ENCODE measurements at regions not wholly inside any gene's neighbourhood (a gene's known extent, or its start where the extent isn't known, plus 50 kb on each side); places are given as distances from the start of the nearest gene placed in this dataset.
A peak's percentile ranks its signal among the peaks of the same experiment; 100 is the strongest.

GRCh38 chr13:109857325-109857724 is 70.9 kb upstream of the IRS2 start:
- ATAC-seq: no peak
- intact Hi-C loops (cut with DNase I): no loop called here

DNA sequence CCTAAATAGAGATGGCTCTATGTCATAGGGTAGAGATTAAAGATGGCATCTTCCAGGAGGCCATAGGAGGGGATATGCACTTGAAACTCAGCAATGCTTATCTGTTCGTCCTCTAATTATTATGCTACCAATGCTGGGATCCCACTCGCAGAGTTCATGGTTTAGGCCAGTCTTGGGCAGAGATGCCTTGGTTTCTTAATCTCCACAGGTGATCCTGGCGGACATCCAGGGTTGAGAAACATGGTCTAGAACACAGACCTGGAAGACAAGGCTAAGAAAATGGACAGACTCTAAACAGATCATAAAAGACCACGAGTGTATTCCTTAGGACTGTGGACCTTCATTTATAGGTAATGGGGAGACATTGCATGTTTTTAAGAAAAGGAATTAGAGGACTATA is 70.0 kb upstream of the IRS2 start:
- WGBS, 2 donors: 66 to 70% methylated on average over 4 of the region's 4 CpGs
- FAIRE-seq (no peak), ATAC-seq (no peak), DNase-seq (no peak)
- Histone ChIP-seq H3K4me3 (no peak overlapping the region), H3K9me3 (no peaks in the 10 kb centered on the region), H3K4me1 (no peaks in the 10 kb centered on the region), H3K36me3 (no peaks in the 10 kb centered on the region), H3K27ac (no peak overlapping the region), H3K27me3 (no peaks in the 10 kb centered on the region)
- intact Hi-C loops (cut with DNase I): no loop called here
- TF ChIP-seq, protein P1, sequence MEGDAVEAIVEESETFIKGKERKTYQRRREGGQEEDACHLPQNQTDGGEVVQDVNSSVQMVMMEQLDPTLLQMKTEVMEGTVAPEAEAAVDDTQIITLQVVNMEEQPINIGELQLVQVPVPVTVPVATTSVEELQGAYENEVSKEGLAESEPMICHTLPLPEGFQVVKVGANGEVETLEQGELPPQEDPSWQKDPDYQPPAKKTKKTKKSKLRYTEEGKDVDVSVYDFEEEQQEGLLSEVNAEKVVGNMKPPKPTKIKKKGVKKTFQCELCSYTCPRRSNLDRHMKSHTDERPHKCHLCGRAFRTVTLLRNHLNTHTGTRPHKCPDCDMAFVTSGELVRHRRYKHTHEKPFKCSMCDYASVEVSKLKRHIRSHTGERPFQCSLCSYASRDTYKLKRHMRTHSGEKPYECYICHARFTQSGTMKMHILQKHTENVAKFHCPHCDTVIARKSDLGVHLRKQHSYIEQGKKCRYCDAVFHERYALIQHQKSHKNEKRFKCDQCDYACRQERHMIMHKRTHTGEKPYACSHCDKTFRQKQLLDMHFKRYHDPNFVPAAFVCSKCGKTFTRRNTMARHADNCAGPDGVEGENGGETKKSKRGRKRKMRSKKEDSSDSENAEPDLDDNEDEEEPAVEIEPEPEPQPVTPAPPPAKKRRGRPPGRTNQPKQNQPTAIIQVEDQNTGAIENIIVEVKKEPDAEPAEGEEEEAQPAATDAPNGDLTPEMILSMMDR (IDR thresholded peaks at IDR 0.05): no peak

More at GRCh38 chr13:109857325-109857724, 70.9 kb upstream of the IRS2 start:
- H3K27ac ChIP-seq: no peak overlapping the region
- TF ChIP-seq, protein P1 (IDR thresholded peaks at IDR 0.05): no peak
- WGBS, 2 donors: 67 to 74% methylated on average over 5 of the region's 5 CpGs
- H3K27me3 ChIP-seq: no peaks in the 10 kb centered on the region
- no peak for DNase-seq
- no peaks in the 10 kb centered on the region for H3K4me1 ChIP-seq
- H3K9me3 ChIP-seq: no peaks in the 10 kb centered on the region
- H3K36me3 ChIP-seq: no peaks in the 10 kb centered on the region
- no peak for FAIRE-seq
- H3K4me3 ChIP-seq: no peak overlapping the region

- H3K27ac ChIP-seq: no peak overlapping the region
- H3K9me3 ChIP-seq: no peaks in the 10 kb centered on the region
- peaks cover 0 to 2% (median 0%) of the 10 kb centered on the region in 4 donors for H3K27me3 ChIP-seq
- ATAC-seq (no peak), DNase-seq (no peak), FAIRE-seq (no peak)
- intact Hi-C loops (cut with DNase I): no loop called here
- H3K4me3 ChIP-seq: no peak overlapping the region
- WGBS, 2 donors: 72 to 75% methylated on average over 5 of the region's 5 CpGs
- no peaks in the 10 kb centered on the region for H3K4me1 ChIP-seq
- TF ChIP-seq, protein P1 (IDR thresholded peaks at IDR 0.05): no peak
- H3K36me3 ChIP-seq: no peaks in the 10 kb centered on the region
Observed at GRCh38 chr13:109853153-109853552, 66.8 kb upstream of the IRS2 start.

DNA sequence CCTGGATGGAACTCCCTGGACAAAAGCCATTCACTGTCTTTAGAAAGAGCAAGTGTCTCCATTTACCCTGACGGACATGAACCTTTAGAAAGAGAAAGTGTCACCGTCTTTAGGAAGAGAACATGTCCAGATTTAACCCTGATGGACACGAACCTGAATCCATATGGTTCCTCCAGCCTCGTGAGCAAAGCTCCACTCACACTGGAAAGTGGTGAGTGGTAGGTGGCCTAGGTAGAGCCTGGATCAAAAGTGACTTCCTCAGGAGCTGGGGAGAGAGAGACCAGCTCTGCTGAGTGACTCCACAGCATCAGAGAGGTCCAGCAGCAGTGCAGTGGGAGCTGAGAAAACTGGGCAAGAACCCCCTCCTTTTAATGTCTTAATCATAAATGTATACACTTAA is 59.8 kb upstream of the IRS2 start:
- TF ChIP-seq, protein P1 (IDR thresholded peaks at IDR 0.05): no peak
- FAIRE-seq (no peak), DNase-seq (no peak), ATAC-seq (no peak)
- H3K4me1 ChIP-seq: no peaks in the 10 kb centered on the region
- 69 to 77% methylated on average over 4 of the region's 4 CpGs for WGBS, 2 donors
- H3K4me3 ChIP-seq: no peak overlapping the region
- no peaks in the 10 kb centered on the region for H3K36me3 ChIP-seq
- intact Hi-C loops (cut with DNase I): no loop called here
- no peak overlapping the region for H3K27ac ChIP-seq
- H3K27me3 ChIP-seq: peaks cover 0 to 4% (median 0%) of the 10 kb centered on the region in 4 donors
- no peaks in the 10 kb centered on the region for H3K9me3 ChIP-seq

- Histone ChIP-seq H3K27ac (no peak overlapping the region), H3K9me3 (no peaks in the 10 kb centered on the region), H3K36me3 (no peaks in the 10 kb centered on the region), H3K4me1 (no peaks in the 10 kb centered on the region), H3K4me3 (no peak overlapping the region), H3K27me3 (peaks cover 0 to 4% (median 0%) of the 10 kb centered on the region in 4 donors)
- TF ChIP-seq, protein P1 (IDR thresholded peaks at IDR 0.05): no peak
- FAIRE-seq: no peak
- intact Hi-C loops (cut with DNase I): no loop called here
- DNase-seq: peak in 1 of 6 donors; percentile 27
- ATAC-seq: peak in 3 of 4 donors; percentile 30 to 55 (median 46)
- WGBS, 2 donors: 53 to 56% methylated on average over 9 of the region's 9 CpGs
Observed at GRCh38 chr13:109844396-109844795, 58.0 kb upstream of the IRS2 start.

Measured in pancreas (tissue), 10 donors.